ENCODE measurements at regions not wholly inside any gene's neighbourhood (a gene's known extent, or its start where the extent isn't known, plus 50 kb on each side); places are given as distances from the start of the nearest gene placed in this dataset.
"Not testable (repeated sequence)": the region's sequence is repeated elsewhere in the genome, so short reads cannot be mapped to it uniquely, and the experiment has no call there.

- DNase-seq = not testable (repeated sequence)
These were observed 1126.0 kb upstream of the TMEM132C start for GRCh38 chr12:127140864-127141484.

GRCh38 chr12:127143020-127143419 lies 1124.0 kb upstream of the TMEM132C start:
- no peak for DNase-seq

GRCh38 chr12:127144770-127145169 lies 1122.2 kb upstream of the TMEM132C start:
- DNase-seq = no peak

GRCh38 chr12:127145241-127145928 lies 1121.6 kb upstream of the TMEM132C start:
- DNase-seq = no peak

- DNase-seq = no peak
These were observed 1120.8 kb upstream of the TMEM132C start for GRCh38 chr12:127145929-127146789.

GRCh38 chr12:127146991-127147718 lies 1119.8 kb upstream of the TMEM132C start:
- DNase-seq = no peak

GRCh38 chr12:127147724-127148123 lies 1119.2 kb upstream of the TMEM132C start:
- no peak for DNase-seq

GRCh38 chr12:127148318-127148717 lies 1118.7 kb upstream of the TMEM132C start:
- no peak for DNase-seq

GRCh38 chr12:127149226-127149964 lies 1117.6 kb upstream of the TMEM132C start:
- DNase-seq = no peak

GRCh38 chr12:127150028-127150427 lies 1116.9 kb upstream of the TMEM132C start:
- DNase-seq = no peak

GRCh38 chr12:127150479-127150878 lies 1116.5 kb upstream of the TMEM132C start:
- no peak for DNase-seq

- no peak for DNase-seq
These were observed 1116.0 kb upstream of the TMEM132C start for GRCh38 chr12:127150956-127151355.

GRCh38 chr12:127153996-127154395 lies 1113.0 kb upstream of the TMEM132C start:
- DNase-seq = no peak

- DNase-seq = not testable (repeated sequence)
These were observed 1112.1 kb upstream of the TMEM132C start for GRCh38 chr12:127154830-127155229.

GRCh38 chr12:127155935-127156619 lies 1110.9 kb upstream of the TMEM132C start:
- DNase-seq = not testable (repeated sequence)

GRCh38 chr12:127157501-127158366 lies 1109.2 kb upstream of the TMEM132C start:
- not testable (repeated sequence) for DNase-seq

GRCh38 chr12:127158385-127159061 lies 1108.4 kb upstream of the TMEM132C start:
- DNase-seq = no peak

GRCh38 chr12:127161466-127161865 lies 1105.5 kb upstream of the TMEM132C start:
- no peak for DNase-seq

GRCh38 chr12:127162307-127162706 lies 1104.7 kb upstream of the TMEM132C start:
- no peak for DNase-seq

GRCh38 chr12:127162902-127163301 lies 1104.1 kb upstream of the TMEM132C start:
- no peak for DNase-seq

All from NCI-H1694 (cell line).